GM12801 (cell line): ENCODE measurements at regions not wholly inside any gene's neighbourhood (a gene's known extent, or its start where the extent isn't known, plus 50 kb on each side); places are given as distances from the start of the nearest gene placed in this dataset.

Source experiments
- CTCF ChIP-seq: IDR thresholded peaks from one replicate; pipeline ENCODE4 v1.5.1; 2011; ENCODE audit warnings: control low read depth; ENCODE audit not compliant: insufficient read length; ENCODE audit errors: extremely low read depth

- no peak for TF ChIP-seq CTCF
These were observed 327.7 kb downstream of the ZNF536 start for GRCh38 chr19:30699871-30700280.

GRCh38 chr19:30696514-30696913, 324.3 kb downstream of the ZNF536 start:
- TF ChIP-seq CTCF = no peak

GRCh38 chr19:30695171-30695875, 323.1 kb downstream of the ZNF536 start:
- no peak for TF ChIP-seq CTCF

- no peak for TF ChIP-seq CTCF
These were observed 322.1 kb downstream of the ZNF536 start for GRCh38 chr19:30694156-30694755.

GRCh38 chr19:30692879-30693503, 320.8 kb downstream of the ZNF536 start:
- no peak for TF ChIP-seq CTCF

GRCh38 chr19:30692181-30692811, 320.1 kb downstream of the ZNF536 start:
- no peak for TF ChIP-seq CTCF

GRCh38 chr19:30691819-30692166, 319.6 kb downstream of the ZNF536 start:
- TF ChIP-seq CTCF = no peak
